ENCODE measurements at regions not wholly inside any gene's neighbourhood (a gene's known extent, or its start where the extent isn't known, plus 50 kb on each side); places are given as distances from the start of the nearest gene placed in this dataset.

GRCh38 chr11:98834776-98835175 lies 186.0 kb upstream of the CNTN5 start:
- TF ChIP-seq EP300 (IDR thresholded peaks at IDR 0.05), result no peak
- no peak for TF ChIP-seq CTCF (IDR thresholded peaks at IDR 0.05)
- no peak for TF ChIP-seq POLR2A (IDR thresholded peaks at IDR 0.05)
- 94 to 95% (median 95%) methylated on average over 4 of the region's 4 CpGs for whole genome bisulfite sequencing, 3 donors
- Histone ChIP-seq H3K27ac (no peak overlapping the region), H3K4me1 (ENCODE audit: insufficient read depth) (no peaks in the 10 kb centered on the region), H3K4me3 (no peak overlapping the region), H3K36me3 (no peaks in the 10 kb centered on the region), H3K9me3 (no peaks in the 10 kb centered on the region), H3K27me3 (no peaks in the 10 kb centered on the region)
- intact Hi-C loops (cut with DNase I), result no loop called here
- no peak for DNase-seq

GRCh38 chr11:98835335-98835734 lies 185.4 kb upstream of the CNTN5 start:
- H3K9me3 ChIP-seq, result no peaks in the 10 kb centered on the region
- no peak for DNase-seq
- H3K27me3 ChIP-seq, result no peaks in the 10 kb centered on the region
- WGBS, 3 donors, result 58 to 60% (median 60%) methylated on average over 2 of the region's 2 CpGs
- no peaks in the 10 kb centered on the region for H3K4me1 ChIP-seq (ENCODE audit: insufficient read depth)
- no peak for TF ChIP-seq EP300 (IDR thresholded peaks at IDR 0.05)
- no peak for TF ChIP-seq CTCF (IDR thresholded peaks at IDR 0.05)
- no peak for TF ChIP-seq POLR2A (IDR thresholded peaks at IDR 0.05)
- intact Hi-C loops (cut with DNase I), result no loop called here
- no peak overlapping the region for H3K27ac ChIP-seq
- no peaks in the 10 kb centered on the region for H3K36me3 ChIP-seq
- no peak overlapping the region for H3K4me3 ChIP-seq

GRCh38 chr11:98836156-98836555 lies 184.6 kb upstream of the CNTN5 start:
- no peaks in the 10 kb centered on the region for H3K4me1 ChIP-seq (ENCODE audit: insufficient read depth)

GRCh38 chr11:98842187-98842586 lies 178.6 kb upstream of the CNTN5 start:
- H3K36me3 ChIP-seq, result no peaks in the 10 kb centered on the region
- DNase-seq, result no peak
- TF ChIP-seq POLR2A (IDR thresholded peaks at IDR 0.05), result no peak
- TF ChIP-seq CTCF (IDR thresholded peaks at IDR 0.05), result no peak
- TF ChIP-seq EP300 (IDR thresholded peaks at IDR 0.05), result no peak

More at GRCh38 chr11:98836156-98836555, 184.6 kb upstream of the CNTN5 start:
- no peak overlapping the region for H3K27ac ChIP-seq
- 51 to 81% (median 57%) methylated on average over 1 of the region's 1 CpG for WGBS, 3 donors
- H3K36me3 ChIP-seq, result no peaks in the 10 kb centered on the region
- no peaks in the 10 kb centered on the region for H3K27me3 ChIP-seq
- DNase-seq, result no peak
- no peaks in the 10 kb centered on the region for H3K9me3 ChIP-seq
- H3K4me3 ChIP-seq, result no peak overlapping the region
- TF ChIP-seq EP300 (IDR thresholded peaks at IDR 0.05) (no peak), POLR2A (IDR thresholded peaks at IDR 0.05) (no peak), CTCF (IDR thresholded peaks at IDR 0.05) (no peak)
- intact Hi-C loops (cut with DNase I), result no loop called here

GRCh38 chr11:98862169-98862568 lies 158.6 kb upstream of the CNTN5 start:
- WGBS, 3 donors, result 61 to 66% (median 63%) methylated on average over 5 of the region's 5 CpGs
- Histone ChIP-seq H3K4me3 (no peak overlapping the region), H3K27ac (no peak overlapping the region), H3K27me3 (no peaks in the 10 kb centered on the region), H3K36me3 (no peaks in the 10 kb centered on the region), H3K9me3 (no peaks in the 10 kb centered on the region), H3K4me1 (ENCODE audit: insufficient read depth) (no peaks in the 10 kb centered on the region)
- intact Hi-C loops (cut with DNase I), result no loop called here
- no peak for DNase-seq
- TF ChIP-seq EP300 (IDR thresholded peaks at IDR 0.05) (no peak), CTCF (IDR thresholded peaks at IDR 0.05) (no peak), POLR2A (IDR thresholded peaks at IDR 0.05) (no peak)

More at GRCh38 chr11:98842187-98842586, 178.6 kb upstream of the CNTN5 start:
- Histone ChIP-seq H3K4me1 (ENCODE audit: insufficient read depth) (no peaks in the 10 kb centered on the region), H3K27me3 (no peaks in the 10 kb centered on the region), H3K27ac (no peak overlapping the region), H3K9me3 (no peaks in the 10 kb centered on the region), H3K4me3 (no peak overlapping the region)
- intact Hi-C loops (cut with DNase I), result no loop called here
